22Rv1 (cell line): ENCODE measurements at regions not wholly inside any gene's neighbourhood (a gene's known extent, or its start where the extent isn't known, plus 50 kb on each side); places are given as distances from the start of the nearest gene placed in this dataset.

Experiments
- ZFX ChIP-seq: fragments of 450-650 bp; IDR thresholded peaks from 2 replicates; pipeline ENCODE4 v1.6.1; 2017; ENCODE audit warnings: antibody characterized with exemption, borderline replicate concordance
- TF ChIP-seq, protein P1 (sequence below): fragments of 450-650 bp; IDR thresholded peaks from 2 replicates; pipeline ENCODE4 v1.5.1; 2017; ENCODE audit warnings: mild to moderate bottlenecking

GRCh38 chr4:17218786-17219185, 293.1 kb downstream of the QDPR start:
- TF ChIP-seq, protein P1, sequence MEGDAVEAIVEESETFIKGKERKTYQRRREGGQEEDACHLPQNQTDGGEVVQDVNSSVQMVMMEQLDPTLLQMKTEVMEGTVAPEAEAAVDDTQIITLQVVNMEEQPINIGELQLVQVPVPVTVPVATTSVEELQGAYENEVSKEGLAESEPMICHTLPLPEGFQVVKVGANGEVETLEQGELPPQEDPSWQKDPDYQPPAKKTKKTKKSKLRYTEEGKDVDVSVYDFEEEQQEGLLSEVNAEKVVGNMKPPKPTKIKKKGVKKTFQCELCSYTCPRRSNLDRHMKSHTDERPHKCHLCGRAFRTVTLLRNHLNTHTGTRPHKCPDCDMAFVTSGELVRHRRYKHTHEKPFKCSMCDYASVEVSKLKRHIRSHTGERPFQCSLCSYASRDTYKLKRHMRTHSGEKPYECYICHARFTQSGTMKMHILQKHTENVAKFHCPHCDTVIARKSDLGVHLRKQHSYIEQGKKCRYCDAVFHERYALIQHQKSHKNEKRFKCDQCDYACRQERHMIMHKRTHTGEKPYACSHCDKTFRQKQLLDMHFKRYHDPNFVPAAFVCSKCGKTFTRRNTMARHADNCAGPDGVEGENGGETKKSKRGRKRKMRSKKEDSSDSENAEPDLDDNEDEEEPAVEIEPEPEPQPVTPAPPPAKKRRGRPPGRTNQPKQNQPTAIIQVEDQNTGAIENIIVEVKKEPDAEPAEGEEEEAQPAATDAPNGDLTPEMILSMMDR = no peak
- no peak for TF ChIP-seq ZFX
